Endodermal cell (in vitro differentiated cells): ENCODE measurements at regions not wholly inside any gene's neighbourhood (a gene's known extent, or its start where the extent isn't known, plus 50 kb on each side); places are given as distances from the start of the nearest gene placed in this dataset.

Source experiments
- DNase-seq: peaks from one replicate; pipeline ENCODE4 v3.0.0-alpha.2; 2017
- H3K27ac ChIP-seq: 2 replicates; pipeline ENCODE4 v1.5.1; 2013; ENCODE audit warnings: mild to moderate bottlenecking, low read depth, low read length, moderate library complexity
- H3K27me3 ChIP-seq: 2 replicates; pipeline ENCODE4 v1.6.1; 2013; ENCODE audit warnings: mild to moderate bottlenecking, low read length, moderate library complexity; ENCODE audit not compliant: insufficient read depth, control insufficient read depth, poor library complexity, severe bottlenecking
- H3K36me3 ChIP-seq: 2 replicates; pipeline ENCODE4 v1.7.0; 2013; ENCODE audit warnings: mild to moderate bottlenecking, low read length, moderate library complexity; ENCODE audit not compliant: control insufficient read depth, insufficient read depth
- H3K4me1 ChIP-seq: one replicate; pipeline ENCODE4 v1.7.0; 2013; ENCODE audit warnings: low read length; ENCODE audit not compliant: control insufficient read depth, insufficient read depth
- H3K4me3 ChIP-seq: 2 replicates; pipeline ENCODE4 v1.5.1; 2013; ENCODE audit warnings: mild to moderate bottlenecking, low read length, moderate library complexity
- H3K9ac ChIP-seq: 2 replicates; pipeline ENCODE4 v1.6.1; 2013; ENCODE audit warnings: mild to moderate bottlenecking, low read length, moderate library complexity; ENCODE audit not compliant: poor library complexity, severe bottlenecking; ENCODE audit errors: extremely low read depth
- H3K9me3 ChIP-seq: 2 replicates; pipeline ENCODE4 v1.6.1; 2013; ENCODE audit warnings: mild to moderate bottlenecking, low read length, moderate library complexity; ENCODE audit not compliant: control insufficient read depth
- H3K27ac Mint-ChIP-seq: 2 replicates; pipeline ENCODE4 v1.8.0; 2020; ENCODE audit warnings: mixed read lengths
- H3K27me3 Mint-ChIP-seq: 2 replicates; pipeline ENCODE4 v1.8.0; 2021; ENCODE audit warnings: mild to moderate bottlenecking, mixed read lengths; ENCODE audit not compliant: insufficient read depth
- H3K36me3 Mint-ChIP-seq: 2 replicates; pipeline ENCODE4 v1.8.0; 2020; ENCODE audit warnings: low read depth, mixed read lengths
- H3K4me1 Mint-ChIP-seq: 2 replicates; pipeline ENCODE4 v1.8.0; 2020; ENCODE audit warnings: mixed read lengths
- H3K4me3 Mint-ChIP-seq: 2 replicates; pipeline ENCODE4 v1.8.0; 2020; ENCODE audit warnings: mild to moderate bottlenecking, moderate library complexity, mixed read lengths
- H3K9me3 Mint-ChIP-seq: 2 replicates; pipeline ENCODE4 v1.8.0; 2020; ENCODE audit warnings: mild to moderate bottlenecking, mixed read lengths
- WGBS, 2 experiments: methylation state at CpG; one replicate each; pipeline versions ENCODE4 v1.1.5 to v1.1.7; 2013; ENCODE audit warnings: missing lambda C conversion rate in 2 of 2, mixed read lengths in 1 of 2; ENCODE audit not compliant: insufficient coverage in 1 of 2, insufficient read length in 1 of 2; 5-methylcytosine and 5-hydroxymethylcytosine counted together
- TF ChIP-seq, protein P1 (sequence below): fragments of 200-600 bp; sonication (generic); conservative IDR thresholded peaks from 2 replicates; pipeline ENCODE4 v1.5.0; 2021; ENCODE audit warnings: antibody characterized with exemption, mild to moderate bottlenecking

DNA sequence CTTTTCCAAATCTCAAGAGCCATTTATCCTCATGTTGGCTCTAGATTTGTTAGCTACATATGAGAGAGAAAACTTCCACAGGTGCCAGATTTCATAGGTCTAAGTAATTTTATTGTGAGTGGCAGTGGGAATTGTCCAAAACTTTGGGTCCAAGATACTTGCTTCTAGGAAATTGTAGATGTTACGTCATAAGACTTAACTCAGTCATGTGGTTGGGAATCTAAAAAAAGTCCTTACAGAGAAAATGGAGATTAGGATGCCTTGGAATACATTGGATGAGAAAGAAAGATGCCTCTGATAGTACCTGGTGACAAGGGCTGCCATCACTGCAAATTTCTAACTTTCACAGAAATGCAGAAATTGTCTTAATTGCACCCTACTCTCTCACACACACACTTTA lies 506.5 kb downstream of the C4orf33 start:
- TF ChIP-seq, protein P1, sequence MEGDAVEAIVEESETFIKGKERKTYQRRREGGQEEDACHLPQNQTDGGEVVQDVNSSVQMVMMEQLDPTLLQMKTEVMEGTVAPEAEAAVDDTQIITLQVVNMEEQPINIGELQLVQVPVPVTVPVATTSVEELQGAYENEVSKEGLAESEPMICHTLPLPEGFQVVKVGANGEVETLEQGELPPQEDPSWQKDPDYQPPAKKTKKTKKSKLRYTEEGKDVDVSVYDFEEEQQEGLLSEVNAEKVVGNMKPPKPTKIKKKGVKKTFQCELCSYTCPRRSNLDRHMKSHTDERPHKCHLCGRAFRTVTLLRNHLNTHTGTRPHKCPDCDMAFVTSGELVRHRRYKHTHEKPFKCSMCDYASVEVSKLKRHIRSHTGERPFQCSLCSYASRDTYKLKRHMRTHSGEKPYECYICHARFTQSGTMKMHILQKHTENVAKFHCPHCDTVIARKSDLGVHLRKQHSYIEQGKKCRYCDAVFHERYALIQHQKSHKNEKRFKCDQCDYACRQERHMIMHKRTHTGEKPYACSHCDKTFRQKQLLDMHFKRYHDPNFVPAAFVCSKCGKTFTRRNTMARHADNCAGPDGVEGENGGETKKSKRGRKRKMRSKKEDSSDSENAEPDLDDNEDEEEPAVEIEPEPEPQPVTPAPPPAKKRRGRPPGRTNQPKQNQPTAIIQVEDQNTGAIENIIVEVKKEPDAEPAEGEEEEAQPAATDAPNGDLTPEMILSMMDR: no peak
- Histone ChIP-seq H3K27ac (no peak overlapping the region), H3K9me3 (no peaks in the 10 kb centered on the region), H3K27me3 (no peaks in the 10 kb centered on the region), H3K4me3 (no peak overlapping the region), H3K36me3 (no peaks in the 10 kb centered on the region), H3K9ac (no peak overlapping the region), H3K4me1 (no peaks in the 10 kb centered on the region)
- Mint-ChIP-seq H3K9me3 (no peaks in the 10 kb centered on the region), H3K4me1 (no peaks in the 10 kb centered on the region), H3K36me3 (no peaks in the 10 kb centered on the region), H3K27me3 (no peaks in the 10 kb centered on the region), H3K27ac (no peak overlapping the region), H3K4me3 (no peak overlapping the region)
- no peak for DNase-seq
- 96 to 100% methylated on average over 1 of the region's 1 CpG for WGBS, 2 experiments

DNA sequence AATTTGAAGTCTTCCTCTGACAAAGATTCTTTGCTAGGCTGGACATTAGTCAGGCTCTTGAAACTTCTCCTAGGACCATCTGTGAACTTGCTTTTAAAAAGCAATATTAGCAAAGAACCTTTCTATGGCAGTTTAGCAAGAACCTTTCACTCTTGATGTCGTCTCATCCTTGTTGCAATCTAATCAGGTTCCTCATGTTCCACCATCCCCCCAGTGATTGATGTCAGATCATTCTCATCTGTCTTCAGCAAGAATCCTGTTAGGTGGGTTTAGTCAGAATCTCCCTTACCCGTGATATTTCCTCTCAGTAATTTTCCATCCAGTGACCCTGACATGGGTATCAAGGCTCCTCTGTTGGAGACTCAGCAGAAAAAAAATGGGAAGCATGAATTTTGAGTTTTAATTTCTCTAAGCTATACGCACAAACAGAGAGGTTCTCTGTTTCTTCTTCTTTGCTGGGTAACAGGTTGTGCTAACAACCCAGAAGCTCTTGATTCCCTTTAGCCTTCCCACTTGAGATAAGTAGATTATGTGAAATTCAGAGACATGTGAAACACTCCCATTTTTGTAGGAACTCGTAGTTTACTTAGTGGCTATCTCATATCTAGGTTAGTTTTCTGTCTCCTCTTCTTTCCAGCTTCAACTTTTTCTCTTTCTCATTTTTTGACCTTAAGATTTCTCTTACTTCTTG lies 507.4 kb downstream of the C4orf33 start:
- Mint-ChIP-seq H3K27me3 (no peaks in the 10 kb centered on the region), H3K4me3 (no peak overlapping the region), H3K27ac (no peak overlapping the region), H3K9me3 (no peaks in the 10 kb centered on the region), H3K4me1 (no peaks in the 10 kb centered on the region), H3K36me3 (no peaks in the 10 kb centered on the region)
- Histone ChIP-seq H3K4me3 (no peak overlapping the region), H3K36me3 (no peaks in the 10 kb centered on the region), H3K27ac (no peak overlapping the region), H3K27me3 (no peaks in the 10 kb centered on the region), H3K4me1 (no peaks in the 10 kb centered on the region), H3K9me3 (no peaks in the 10 kb centered on the region), H3K9ac (no peak overlapping the region)
- WGBS, 2 experiments: 90 to 93% methylated on average over 3 to 4 of the region's 4 CpGs
- TF ChIP-seq, protein P1: no peak
- DNase-seq: no peak

DNA sequence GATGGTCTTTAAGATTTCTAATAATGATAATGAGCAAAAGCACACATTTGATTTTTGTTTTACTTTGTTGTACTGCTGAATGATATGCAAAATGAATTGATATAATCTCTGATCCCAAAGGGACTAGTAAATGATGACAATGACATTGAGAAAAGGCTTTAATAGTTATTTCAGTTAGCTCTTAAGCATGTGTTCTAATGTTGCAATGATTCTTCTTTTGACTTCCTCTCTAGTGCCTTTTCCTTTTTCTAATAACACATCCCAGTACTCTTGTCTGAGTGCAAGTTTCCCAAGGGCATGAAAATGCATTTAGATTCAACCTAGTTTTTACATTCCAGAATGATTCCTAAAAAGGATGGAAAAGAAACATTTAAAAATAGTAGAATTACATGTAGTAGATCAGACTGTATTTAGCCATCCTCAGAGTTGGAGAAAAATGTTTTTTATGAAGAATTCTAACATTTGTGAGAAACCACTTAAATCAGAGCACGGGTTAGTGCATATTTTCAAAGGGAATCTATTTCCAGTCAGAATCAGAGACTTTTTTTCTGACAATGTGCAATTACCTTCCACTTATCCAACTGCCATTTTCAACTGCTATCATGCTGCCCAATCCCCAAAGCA lies 508.8 kb downstream of the C4orf33 start:
- Mint-ChIP-seq H3K4me3 (no peak overlapping the region), H3K27ac (no peak overlapping the region), H3K9me3 (no peaks in the 10 kb centered on the region), H3K27me3 (no peaks in the 10 kb centered on the region), H3K4me1 (no peaks in the 10 kb centered on the region), H3K36me3 (no peaks in the 10 kb centered on the region)
- Histone ChIP-seq H3K4me3 (no peak overlapping the region), H3K36me3 (no peaks in the 10 kb centered on the region), H3K9ac (no peak overlapping the region), H3K27ac (no peak overlapping the region), H3K27me3 (no peaks in the 10 kb centered on the region), H3K9me3 (no peaks in the 10 kb centered on the region), H3K4me1 (no peaks in the 10 kb centered on the region)
- whole genome bisulfite sequencing, 2 experiments: 96 to 100% methylated on average over 1 of the region's 1 CpG
- TF ChIP-seq, protein P1: no peak
- no peak for DNase-seq
